ENCODE measurements at regions not wholly inside any gene's neighbourhood (a gene's known extent, or its start where the extent isn't known, plus 50 kb on each side); places are given as distances from the start of the nearest gene placed in this dataset.
"Not testable (repeated sequence)": the region's sequence is repeated elsewhere in the genome, so short reads cannot be mapped to it uniquely, and the experiment has no call there.

DNA sequence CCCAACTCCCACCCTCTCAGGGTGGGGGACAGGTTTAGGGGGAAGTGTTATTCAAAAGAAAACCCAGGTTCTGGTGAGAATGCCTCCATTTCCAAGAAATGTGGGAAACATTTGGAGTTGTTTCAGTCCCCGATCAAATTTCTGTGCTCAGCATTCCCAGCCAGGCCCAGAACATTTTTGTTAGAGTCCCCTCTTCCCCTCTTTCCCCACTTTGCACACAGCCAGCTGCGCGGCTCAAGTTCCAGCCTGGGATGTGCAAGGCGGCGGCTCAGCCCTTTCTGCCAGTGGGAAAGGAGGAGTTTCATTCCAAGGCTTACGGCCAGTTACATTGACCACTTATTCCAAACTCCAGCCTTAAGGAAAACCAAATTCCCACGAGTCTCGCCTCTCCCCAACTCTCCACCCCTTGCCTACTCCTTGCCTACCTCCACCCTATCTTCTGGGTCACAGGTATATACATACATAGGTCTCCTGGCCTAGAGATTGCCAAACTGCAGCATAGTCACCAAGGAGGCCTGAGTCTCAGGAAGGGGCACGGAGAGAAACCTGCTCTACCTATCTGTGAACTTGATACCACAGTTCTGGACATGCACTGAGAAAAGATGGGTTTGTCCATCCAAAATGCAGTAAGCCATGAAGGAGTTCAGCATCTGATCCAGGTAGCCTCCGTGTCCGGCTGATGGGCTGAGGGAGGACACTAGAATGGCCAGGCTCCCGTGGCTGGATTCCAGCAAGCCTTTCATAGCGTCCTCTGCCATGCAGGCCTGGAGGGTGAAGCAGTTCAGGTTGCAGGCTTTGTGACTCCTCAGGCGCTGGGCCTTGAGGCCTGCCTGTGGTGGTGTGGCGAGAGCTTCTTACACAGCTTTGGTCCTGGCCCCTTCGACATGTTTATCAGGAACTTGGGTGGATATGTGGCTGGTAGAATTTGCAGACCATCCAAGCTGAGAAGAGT is 154.5 kb downstream of the ZFP36L2 start:
- Histone ChIP-seq H3K4me3 (ENCODE audit: low read depth in 1 of 2, low read length in 2 of 2) (no peak overlapping the region), H3K4me1 (ENCODE audit: control insufficient read depth in 1 of 2, insufficient read depth in 2 of 2, low read length in 2 of 2) (peaks cover 37 to 45% of the 10 kb centered on the region in 2 donors), H3K9me3 (ENCODE audit: control insufficient read depth in 1 of 2, low read length in 2 of 2) (no peaks in the 10 kb centered on the region), H3K27me3 (ENCODE audit: control insufficient read depth in 1 of 2, insufficient read depth in 2 of 2, low read length in 2 of 2) (no peaks in the 10 kb centered on the region), H3K27ac (ENCODE audit: low read depth, low read length) (no peak overlapping the region), H3K9ac (ENCODE audit: low read depth in 1 of 2, low read length in 2 of 2) (no peak overlapping the region), H3K36me3 (ENCODE audit: control insufficient read depth in 1 of 2, insufficient read depth in 2 of 2, low read length in 2 of 2) (no peaks in the 10 kb centered on the region)

GRCh38 chr2:43070676-43071502 is 155.5 kb downstream of the ZFP36L2 start:
- no peak overlapping the region for H3K27ac ChIP-seq (ENCODE audit: low read depth, low read length)
- H3K4me1 ChIP-seq (ENCODE audit: control insufficient read depth in 1 of 2, insufficient read depth in 2 of 2, low read length in 2 of 2), result peaks cover 33 to 40% of the 10 kb centered on the region in 2 donors
- H3K4me3 ChIP-seq (ENCODE audit: low read depth in 1 of 2, low read length in 2 of 2), result no peak overlapping the region
- no peak overlapping the region for H3K9ac ChIP-seq (ENCODE audit: low read depth in 1 of 2, low read length in 2 of 2)
- H3K9me3 ChIP-seq (ENCODE audit: control insufficient read depth in 1 of 2, low read length in 2 of 2), result no peaks in the 10 kb centered on the region
- H3K27me3 ChIP-seq (ENCODE audit: control insufficient read depth in 1 of 2, insufficient read depth in 2 of 2, low read length in 2 of 2), result no peaks in the 10 kb centered on the region
- H3K36me3 ChIP-seq (ENCODE audit: control insufficient read depth in 1 of 2, insufficient read depth in 2 of 2, low read length in 2 of 2), result no peaks in the 10 kb centered on the region

DNA sequence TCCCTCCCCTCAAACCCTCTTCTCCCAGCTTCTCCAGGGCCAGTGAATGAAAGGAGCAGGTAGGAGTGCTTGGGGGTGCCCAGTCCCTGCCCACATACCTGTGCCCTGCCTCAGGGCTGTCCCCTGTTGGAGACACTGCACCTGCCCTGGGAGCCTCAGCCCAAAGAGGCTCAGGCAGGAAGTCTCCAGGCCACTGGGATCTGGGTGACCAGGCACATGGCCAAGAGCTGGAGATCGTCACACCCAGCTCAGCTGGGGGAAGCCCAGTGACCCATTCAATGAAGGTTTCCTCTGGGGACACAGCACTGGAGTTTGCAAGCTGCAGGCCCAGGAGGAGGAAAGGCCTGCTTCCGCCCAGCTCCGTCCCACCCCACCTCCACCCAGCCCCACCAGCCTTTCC is 156.4 kb downstream of the ZFP36L2 start:
- H3K4me1 ChIP-seq (ENCODE audit: control insufficient read depth in 1 of 2, insufficient read depth in 2 of 2, low read length in 2 of 2), result peaks cover 27 to 34% of the 10 kb centered on the region in 2 donors
- no peaks in the 10 kb centered on the region for H3K27me3 ChIP-seq (ENCODE audit: control insufficient read depth in 1 of 2, insufficient read depth in 2 of 2, low read length in 2 of 2)
- no peak overlapping the region for H3K4me3 ChIP-seq (ENCODE audit: low read depth in 1 of 2, low read length in 2 of 2)
- H3K9me3 ChIP-seq (ENCODE audit: control insufficient read depth in 1 of 2, low read length in 2 of 2), result no peaks in the 10 kb centered on the region
- H3K9ac ChIP-seq (ENCODE audit: low read depth in 1 of 2, low read length in 2 of 2), result no peak overlapping the region
- no peaks in the 10 kb centered on the region for H3K36me3 ChIP-seq (ENCODE audit: control insufficient read depth in 1 of 2, insufficient read depth in 2 of 2, low read length in 2 of 2)
- no peak overlapping the region for H3K27ac ChIP-seq (ENCODE audit: low read depth, low read length)

- no peak overlapping the region for H3K27ac ChIP-seq (ENCODE audit: low read depth, low read length)
- no peak overlapping the region for H3K4me3 ChIP-seq (ENCODE audit: low read depth in 1 of 2, low read length in 2 of 2)
- peaks cover 16 to 23% of the 10 kb centered on the region in 2 donors for H3K4me1 ChIP-seq (ENCODE audit: control insufficient read depth in 1 of 2, insufficient read depth in 2 of 2, low read length in 2 of 2)
- H3K27me3 ChIP-seq (ENCODE audit: control insufficient read depth in 1 of 2, insufficient read depth in 2 of 2, low read length in 2 of 2), result no peaks in the 10 kb centered on the region
- no peaks in the 10 kb centered on the region for H3K36me3 ChIP-seq (ENCODE audit: control insufficient read depth in 1 of 2, insufficient read depth in 2 of 2, low read length in 2 of 2)
- H3K9me3 ChIP-seq (ENCODE audit: control insufficient read depth in 1 of 2, low read length in 2 of 2), result no peaks in the 10 kb centered on the region
- no peak overlapping the region for H3K9ac ChIP-seq (ENCODE audit: low read depth in 1 of 2, low read length in 2 of 2)
Observed at GRCh38 chr2:43068631-43069517, 157.5 kb downstream of the ZFP36L2 start.

GRCh38 chr2:43068041-43068533 is 158.3 kb downstream of the ZFP36L2 start:
- H3K4me3 ChIP-seq (ENCODE audit: low read depth in 1 of 2, low read length in 2 of 2), result no peak overlapping the region
- H3K27me3 ChIP-seq (ENCODE audit: control insufficient read depth in 1 of 2, insufficient read depth in 2 of 2, low read length in 2 of 2), result no peaks in the 10 kb centered on the region
- no peaks in the 10 kb centered on the region for H3K9me3 ChIP-seq (ENCODE audit: control insufficient read depth in 1 of 2, low read length in 2 of 2)
- no peaks in the 10 kb centered on the region for H3K36me3 ChIP-seq (ENCODE audit: control insufficient read depth in 1 of 2, insufficient read depth in 2 of 2, low read length in 2 of 2)
- H3K27ac ChIP-seq (ENCODE audit: low read depth, low read length), result no peak overlapping the region
- no peak overlapping the region for H3K9ac ChIP-seq (ENCODE audit: low read depth in 1 of 2, low read length in 2 of 2)
- H3K4me1 ChIP-seq (ENCODE audit: control insufficient read depth in 1 of 2, insufficient read depth in 2 of 2, low read length in 2 of 2), result peaks cover 8 to 15% of the 10 kb centered on the region in 2 donors

DNA sequence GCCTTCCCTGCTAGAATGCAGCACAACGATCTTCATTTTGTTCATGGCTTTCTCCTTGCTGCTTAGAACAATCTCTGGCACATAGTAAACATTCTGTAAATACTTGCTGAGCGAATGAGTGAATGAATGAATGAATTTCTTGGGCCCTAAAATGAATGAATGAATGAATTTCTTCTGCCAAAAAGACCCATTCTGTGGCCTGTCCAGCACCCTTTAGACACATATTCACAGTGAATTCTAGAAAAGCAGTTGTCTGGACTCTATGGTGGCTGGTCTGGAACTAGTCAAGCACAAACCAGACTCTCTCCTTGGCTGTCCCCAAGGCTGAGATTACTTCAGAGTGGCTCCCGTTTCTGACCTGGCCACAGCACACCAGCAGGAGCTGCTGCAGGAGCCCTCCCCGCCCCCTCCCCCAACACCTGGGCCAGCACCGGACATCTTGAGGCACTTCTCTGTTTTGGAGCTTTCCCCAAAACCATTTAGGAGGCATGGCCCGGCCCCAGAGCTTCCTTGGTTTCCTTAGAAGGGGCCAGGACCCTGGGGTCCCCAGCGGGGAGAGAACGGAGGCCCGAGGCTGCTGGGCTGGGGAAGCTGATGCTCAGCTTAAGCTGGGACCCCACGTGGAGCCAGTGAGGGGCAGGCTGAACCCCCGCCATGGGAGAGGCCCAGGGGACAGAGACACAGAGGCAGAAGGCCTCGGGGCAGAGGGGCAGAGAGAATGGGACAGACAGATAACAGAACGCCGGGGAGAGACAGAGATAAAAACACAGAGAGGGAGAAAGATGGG is 159.0 kb downstream of the ZFP36L2 start:
- H3K9me3 ChIP-seq (ENCODE audit: control insufficient read depth in 1 of 2, low read length in 2 of 2), result no peaks in the 10 kb centered on the region
- H3K27me3 ChIP-seq (ENCODE audit: control insufficient read depth in 1 of 2, insufficient read depth in 2 of 2, low read length in 2 of 2), result no peaks in the 10 kb centered on the region
- H3K4me3 ChIP-seq (ENCODE audit: low read depth in 1 of 2, low read length in 2 of 2), result no peak overlapping the region
- H3K4me1 ChIP-seq (ENCODE audit: control insufficient read depth in 1 of 2, insufficient read depth in 2 of 2, low read length in 2 of 2), result peaks cover 8 to 15% of the 10 kb centered on the region in 2 donors
- no peak overlapping the region for H3K27ac ChIP-seq (ENCODE audit: low read depth, low read length)
- no peak overlapping the region for H3K9ac ChIP-seq (ENCODE audit: low read depth in 1 of 2, low read length in 2 of 2)
- no peaks in the 10 kb centered on the region for H3K36me3 ChIP-seq (ENCODE audit: control insufficient read depth in 1 of 2, insufficient read depth in 2 of 2, low read length in 2 of 2)

DNA sequence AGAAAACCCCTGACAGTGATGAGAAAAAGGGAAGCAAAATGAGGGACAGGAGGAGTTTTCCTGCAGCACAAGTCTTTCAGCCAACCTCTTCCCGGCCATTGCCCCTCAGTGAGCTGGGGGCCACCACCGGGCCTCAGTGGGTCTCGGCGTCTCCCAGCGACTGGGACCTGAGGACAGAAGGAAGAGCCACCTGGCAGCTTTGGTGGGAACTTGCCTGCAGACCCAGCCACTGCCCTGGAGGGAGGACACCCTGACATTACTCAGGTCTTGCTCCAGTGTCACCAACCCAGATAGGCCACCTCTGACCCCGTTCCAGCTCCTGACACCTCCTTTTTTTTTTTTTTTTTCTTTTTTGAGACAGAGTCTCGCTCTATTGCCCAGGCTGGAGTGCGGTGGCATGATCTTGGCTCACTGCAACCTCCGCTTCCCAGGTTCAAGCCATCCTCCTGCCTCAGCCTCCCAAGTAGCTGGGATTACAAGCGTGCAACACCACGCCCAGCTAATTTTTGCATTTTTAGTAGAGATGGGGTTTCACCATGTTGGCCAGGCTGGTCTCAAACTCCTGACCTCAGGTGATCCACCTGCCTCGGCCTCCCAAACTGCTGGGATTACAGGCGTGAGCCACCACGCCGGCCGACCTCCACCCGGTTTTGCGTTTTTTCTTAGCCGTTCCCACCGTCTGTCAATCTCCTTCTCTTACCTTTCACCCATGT is 159.7 kb downstream of the ZFP36L2 start:
- not testable (repeated sequence) for H3K9me3 ChIP-seq (ENCODE audit: control insufficient read depth in 1 of 2, low read length in 2 of 2); H3K36me3 ChIP-seq (ENCODE audit: control insufficient read depth in 1 of 2, insufficient read depth in 2 of 2, low read length in 2 of 2)

DNA sequence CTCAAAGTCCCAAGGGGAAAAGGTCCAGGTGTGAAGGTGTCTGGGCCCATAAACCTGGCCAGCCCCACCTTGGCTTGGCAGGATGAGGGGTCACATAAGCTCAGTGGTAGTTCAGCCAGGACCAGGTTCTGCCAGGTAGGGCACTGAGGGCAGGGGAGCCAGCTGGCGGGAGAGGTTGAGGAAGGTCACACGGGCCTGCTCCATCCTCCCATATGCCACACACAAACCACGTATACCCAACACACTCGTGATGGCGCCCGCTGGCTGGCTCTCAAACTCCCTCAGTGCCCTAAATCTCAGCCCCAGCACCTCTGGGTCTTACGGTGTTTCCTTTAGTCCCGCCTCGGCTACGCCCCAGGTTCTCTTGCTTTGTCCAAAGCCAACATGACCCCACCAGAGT is 160.5 kb downstream of the ZFP36L2 start:
- H3K36me3 ChIP-seq (ENCODE audit: control insufficient read depth in 1 of 2, insufficient read depth in 2 of 2, low read length in 2 of 2), result no peaks in the 10 kb centered on the region
- H3K9ac ChIP-seq (ENCODE audit: low read depth in 1 of 2, low read length in 2 of 2), result no peak overlapping the region
- no peaks in the 10 kb centered on the region for H3K27me3 ChIP-seq (ENCODE audit: control insufficient read depth in 1 of 2, insufficient read depth in 2 of 2, low read length in 2 of 2)
- no peak overlapping the region for H3K27ac ChIP-seq (ENCODE audit: low read depth, low read length)
- peaks cover 4 to 8% of the 10 kb centered on the region in 2 donors for H3K4me1 ChIP-seq (ENCODE audit: control insufficient read depth in 1 of 2, insufficient read depth in 2 of 2, low read length in 2 of 2)
- peaks cover 0 to 2% of the 10 kb centered on the region in 2 donors for H3K9me3 ChIP-seq (ENCODE audit: control insufficient read depth in 1 of 2, low read length in 2 of 2)
- no peak overlapping the region for H3K4me3 ChIP-seq (ENCODE audit: low read depth in 1 of 2, low read length in 2 of 2)

More for the DNA sequence above, 159.7 kb downstream of the ZFP36L2 start:
- H3K4me1 ChIP-seq (ENCODE audit: control insufficient read depth in 1 of 2, insufficient read depth in 2 of 2, low read length in 2 of 2); H3K9ac ChIP-seq (ENCODE audit: low read depth in 1 of 2, low read length in 2 of 2); H3K27me3 ChIP-seq (ENCODE audit: control insufficient read depth in 1 of 2, insufficient read depth in 2 of 2, low read length in 2 of 2); H3K27ac ChIP-seq (ENCODE audit: low read depth, low read length); H3K4me3 ChIP-seq (ENCODE audit: low read depth in 1 of 2, low read length in 2 of 2): not testable (repeated sequence)
